ENCODE measurements at regions not wholly inside any gene's neighbourhood (a gene's known extent, or its start where the extent isn't known, plus 50 kb on each side); places are given as distances from the start of the nearest gene placed in this dataset.

GRCh38 chr3:7874116-7874515 is 627.5 kb upstream of the LMCD1 start:
- no peak for TF ChIP-seq MXI1 (IDR thresholded peaks at IDR 0.05; ENCODE audit: borderline replicate concordance, low read depth, low read length)
- TF ChIP-seq CTCF (conservative IDR thresholded peaks at IDR 0.05; ENCODE audit: low read depth, low read length), result no peak
- TF ChIP-seq POLR2A (IDR thresholded peaks at IDR 0.05; ENCODE audit: low read depth, low read length), result no peak
- TF ChIP-seq RCOR1 (IDR thresholded peaks at IDR 0.05; ENCODE audit: insufficient replicate concordance, low read length), result no peak
- no peak for TF ChIP-seq CEBPB (IDR thresholded peaks at IDR 0.05; ENCODE audit: low read depth, low read length)
- no peak for TF ChIP-seq BHLHE40 (IDR thresholded peaks at IDR 0.05; ENCODE audit: low read depth, low read length)
- TF ChIP-seq FOS (IDR thresholded peaks at IDR 0.05; ENCODE audit: low read depth, low read length), result no peak

Data from IMR-90 (cell line).